IPS-20b (cell line): ENCODE measurements at regions not wholly inside any gene's neighbourhood (a gene's known extent, or its start where the extent isn't known, plus 50 kb on each side); places are given as distances from the start of the nearest gene placed in this dataset.
"Not testable (repeated sequence)": the region's sequence is repeated elsewhere in the genome, so short reads cannot be mapped to it uniquely, and the experiment has no call there.

Experiments
- H3K27ac ChIP-seq: one replicate; pipeline ENCODE4 v1.5.1; 2013; ENCODE audit warnings: low read length
- H3K27me3 ChIP-seq: 2 replicates; pipeline ENCODE4 v1.6.1; 2013; ENCODE audit warnings: mild to moderate bottlenecking, low read length, inconsistent platforms; ENCODE audit not compliant: insufficient read depth
- H3K36me3 ChIP-seq: 2 replicates; pipeline ENCODE4 v1.6.1; 2013; ENCODE audit warnings: low read depth, mild to moderate bottlenecking, inconsistent platforms, low read length, moderate library complexity; ENCODE audit not compliant: insufficient read depth
- H3K4me1 ChIP-seq: 2 replicates; pipeline ENCODE4 v1.6.1; 2013; ENCODE audit warnings: mild to moderate bottlenecking, control low read depth, inconsistent platforms, low read length, moderate library complexity; ENCODE audit not compliant: insufficient read depth
- H3K4me3 ChIP-seq: 2 replicates; pipeline ENCODE4 v1.5.1; 2013; ENCODE audit warnings: mild to moderate bottlenecking, low read length, inconsistent platforms
- H3K9ac ChIP-seq: 2 replicates; pipeline ENCODE4 v1.6.1; 2013; ENCODE audit warnings: low read depth, mild to moderate bottlenecking, inconsistent platforms, low read length, moderate library complexity
- H3K9me3 ChIP-seq: 2 replicates; pipeline ENCODE4 v1.6.1; 2013; ENCODE audit warnings: mild to moderate bottlenecking, low read depth, low read length, inconsistent platforms; ENCODE audit not compliant: insufficient read depth

DNA sequence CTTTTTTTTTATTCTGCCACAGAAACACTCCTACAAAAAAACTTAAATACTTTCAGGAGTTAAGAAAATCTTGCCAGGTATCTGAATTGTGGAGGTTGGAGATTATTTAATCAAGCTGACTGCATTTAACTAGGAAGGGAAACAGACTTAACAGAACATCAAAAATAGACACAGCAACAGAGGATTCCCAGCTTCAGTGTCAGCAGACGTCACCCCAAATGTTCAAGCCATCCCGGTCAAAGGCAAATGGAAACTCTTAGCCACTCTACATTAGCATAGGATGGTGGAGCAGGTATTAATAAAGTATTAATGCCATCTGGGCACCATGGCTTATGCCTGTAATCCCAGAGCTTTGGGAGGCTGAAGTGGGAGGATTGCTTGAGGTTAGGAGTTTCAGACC is 139.7 kb upstream of the SVIL start:
- Histone ChIP-seq H3K27me3 (no peaks in the 10 kb centered on the region), H3K9ac (no peak overlapping the region), H3K4me1 (no peaks in the 10 kb centered on the region), H3K36me3 (no peaks in the 10 kb centered on the region), H3K27ac (no peak overlapping the region), H3K4me3 (no peak overlapping the region), H3K9me3 (peaks cover 8% of the 10 kb centered on the region; the same call in 1 of the 2 replicates)

DNA sequence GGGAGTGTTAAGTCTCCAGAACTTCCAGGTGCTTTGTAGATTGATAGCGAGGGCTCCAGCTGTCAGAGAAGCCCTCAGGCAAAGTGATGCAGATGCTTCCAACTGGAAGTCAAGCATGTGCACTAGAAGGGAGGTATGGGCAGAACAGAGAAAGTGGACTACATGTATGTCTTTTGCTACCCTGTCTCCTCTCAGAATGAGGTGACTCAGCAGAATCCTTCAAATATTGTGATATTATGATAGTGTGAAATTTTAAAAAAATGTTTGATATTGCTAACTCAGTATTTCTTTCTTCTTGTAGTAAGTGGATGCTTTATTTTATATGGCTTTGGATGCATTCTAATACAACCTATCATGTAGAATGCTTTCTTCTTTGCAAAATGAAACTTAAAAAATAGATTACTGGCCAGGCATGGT is 138.9 kb upstream of the SVIL start:
- no peaks in the 10 kb centered on the region for H3K4me1 ChIP-seq
- no peak overlapping the region for H3K9ac ChIP-seq
- H3K4me3 ChIP-seq, result no peak overlapping the region
- no peak overlapping the region for H3K27ac ChIP-seq
- peaks cover 8% of the 10 kb centered on the region; the same call in 1 of the 2 replicates for H3K9me3 ChIP-seq
- H3K27me3 ChIP-seq, result no peaks in the 10 kb centered on the region
- no peaks in the 10 kb centered on the region for H3K36me3 ChIP-seq

DNA sequence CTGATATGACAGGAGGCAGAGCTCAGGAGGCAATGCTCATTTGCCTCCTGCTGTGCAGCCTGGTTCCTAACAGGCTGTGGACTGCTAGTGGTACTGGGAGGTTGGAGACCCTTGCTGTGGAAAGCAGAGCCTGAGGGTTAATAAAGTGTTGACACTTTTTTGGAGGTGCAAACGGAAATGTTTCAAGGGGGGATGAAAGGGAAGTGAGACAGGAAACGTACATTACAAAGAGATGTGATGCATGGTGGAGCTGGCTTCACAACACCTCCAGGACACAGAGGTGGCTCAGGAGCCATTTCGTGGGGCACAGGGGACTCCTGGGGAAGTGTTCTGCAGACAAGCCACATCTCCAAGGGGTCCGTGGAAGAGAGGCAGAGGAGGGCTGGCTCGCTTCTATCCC is 137.6 kb upstream of the SVIL start:
- Histone ChIP-seq H3K9me3 (peaks cover 8% of the 10 kb centered on the region; the same call in 1 of the 2 replicates), H3K4me3 (no peak overlapping the region)

DNA sequence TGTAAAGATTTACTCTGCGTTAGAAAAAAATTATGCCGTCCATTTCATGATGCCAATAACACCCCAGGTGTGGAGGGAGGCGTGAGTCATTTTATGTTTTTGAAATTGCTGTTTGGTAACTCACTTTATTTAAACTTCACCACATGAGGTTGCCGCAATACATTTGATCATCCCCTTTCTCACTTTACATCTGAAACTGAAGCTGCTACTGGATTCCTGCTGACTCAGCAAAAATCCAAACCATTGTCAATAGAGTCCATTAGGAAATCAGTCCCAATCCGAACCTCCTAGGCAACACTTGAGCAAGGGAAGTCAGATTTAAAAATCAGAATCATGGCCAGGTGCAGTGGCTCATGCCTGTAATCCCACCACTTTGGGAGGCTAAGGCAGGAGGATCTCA is 136.6 kb upstream of the SVIL start:
- Histone ChIP-seq H3K4me3 (no peak overlapping the region), H3K9me3 (peaks cover 8% of the 10 kb centered on the region; the same call in 1 of the 2 replicates), H3K9ac (no peak overlapping the region), H3K36me3 (no peaks in the 10 kb centered on the region), H3K27ac (no peak overlapping the region), H3K4me1 (no peaks in the 10 kb centered on the region), H3K27me3 (no peaks in the 10 kb centered on the region)

More for the DNA sequence above, 137.6 kb upstream of the SVIL start:
- no peaks in the 10 kb centered on the region for H3K27me3 ChIP-seq
- H3K36me3 ChIP-seq, result no peaks in the 10 kb centered on the region
- no peak overlapping the region for H3K27ac ChIP-seq
- no peak overlapping the region for H3K9ac ChIP-seq
- H3K4me1 ChIP-seq, result no peaks in the 10 kb centered on the region

DNA sequence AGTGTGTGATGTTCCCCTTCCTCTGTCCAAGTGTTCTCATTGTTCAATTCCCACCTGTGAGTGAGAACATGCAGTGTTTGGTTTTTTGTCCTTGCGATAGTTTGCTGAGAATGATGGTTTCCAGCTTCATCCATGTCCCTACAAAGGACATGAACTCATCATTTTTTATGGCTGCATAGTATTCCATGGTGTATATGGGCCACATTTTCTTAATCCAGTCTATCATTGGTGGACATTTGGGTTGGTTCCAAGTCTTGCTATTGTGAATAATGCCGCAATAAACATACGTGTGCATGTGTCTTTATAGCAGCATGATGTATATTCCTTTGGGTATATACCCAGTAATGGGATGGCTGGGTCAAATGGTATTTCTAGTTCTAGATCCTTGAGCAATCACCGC is 134.5 kb upstream of the SVIL start:
- H3K36me3 ChIP-seq, H3K9ac ChIP-seq, H3K4me1 ChIP-seq, H3K27me3 ChIP-seq, H3K9me3 ChIP-seq, H3K4me3 ChIP-seq, H3K27ac ChIP-seq: not testable (repeated sequence)

DNA sequence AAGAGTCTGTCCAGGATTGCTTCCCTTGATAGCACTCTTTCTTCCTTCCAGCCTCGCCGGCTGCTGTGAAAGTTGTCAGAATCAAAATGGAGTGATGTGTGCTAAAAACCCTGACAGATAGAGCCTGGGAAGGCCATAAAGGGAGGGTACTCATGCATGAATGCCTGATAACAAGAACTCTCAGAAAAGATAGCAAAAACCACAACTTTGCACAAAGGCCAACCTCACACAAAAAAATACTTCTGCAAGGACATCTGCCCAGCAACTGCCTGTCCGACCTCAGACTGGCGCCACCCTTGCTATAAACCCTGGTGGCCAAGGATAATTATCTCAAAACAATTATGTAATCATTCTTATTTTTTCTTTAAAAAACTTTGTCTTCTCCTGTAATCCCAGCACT is 133.2 kb upstream of the SVIL start:
- H3K4me1 ChIP-seq, result no peaks in the 10 kb centered on the region
- H3K27me3 ChIP-seq, result no peaks in the 10 kb centered on the region
- no peak overlapping the region for H3K4me3 ChIP-seq
- no peak overlapping the region for H3K9ac ChIP-seq
- no peak overlapping the region for H3K27ac ChIP-seq
- no peaks in the 10 kb centered on the region for H3K36me3 ChIP-seq
- peaks cover 8% of the 10 kb centered on the region; the same call in 1 of the 2 replicates for H3K9me3 ChIP-seq

DNA sequence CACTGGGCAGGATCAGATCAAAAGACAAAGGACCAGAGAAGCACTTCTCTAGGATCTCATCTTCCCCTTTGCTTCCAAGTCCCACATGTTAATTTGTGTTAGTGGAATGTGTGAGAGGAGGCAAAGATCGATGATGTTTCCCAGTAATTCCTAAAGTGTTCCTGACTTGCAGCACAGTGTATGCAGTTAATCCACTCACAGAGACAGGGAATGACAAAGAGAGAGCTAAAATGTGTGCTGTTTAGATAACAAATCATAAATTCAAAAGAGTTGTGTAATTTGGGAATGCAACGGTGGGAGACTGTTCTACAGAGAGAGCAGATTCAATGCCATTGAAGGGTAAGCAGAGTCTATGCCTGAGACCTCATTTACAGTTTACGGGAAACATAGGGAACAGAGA is 132.0 kb upstream of the SVIL start:
- H3K27ac ChIP-seq, result no peak overlapping the region
- H3K9me3 ChIP-seq, result peaks cover under 1% of the 10 kb centered on the region; the same call in 1 of the 2 replicates
- H3K36me3 ChIP-seq, result no peaks in the 10 kb centered on the region
- no peaks in the 10 kb centered on the region for H3K27me3 ChIP-seq
- H3K4me3 ChIP-seq, result no peak overlapping the region
- H3K9ac ChIP-seq, result no peak overlapping the region
- H3K4me1 ChIP-seq, result no peaks in the 10 kb centered on the region

DNA sequence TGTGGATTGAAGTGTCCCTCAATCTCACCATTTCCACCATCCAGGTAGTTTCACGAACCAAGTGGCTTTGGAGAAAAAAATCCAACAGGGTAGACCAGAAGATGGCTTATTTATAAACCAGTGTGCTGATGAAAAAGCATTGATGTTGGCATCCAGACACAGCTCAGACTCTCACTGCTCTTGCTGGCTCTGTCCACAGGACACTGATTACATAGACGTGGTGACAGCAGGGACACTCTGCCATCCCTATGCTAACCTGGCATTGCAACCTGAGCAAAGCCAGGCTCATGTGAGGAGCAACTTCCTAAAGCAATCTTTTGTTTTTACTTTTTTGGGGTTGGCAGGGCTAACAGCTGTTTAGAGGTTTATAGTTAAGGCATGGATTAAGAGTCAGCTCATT is 130.6 kb upstream of the SVIL start:
- H3K9ac ChIP-seq, result no peak overlapping the region
- no peak overlapping the region for H3K27ac ChIP-seq
- H3K4me3 ChIP-seq, result no peak overlapping the region
- no peaks in the 10 kb centered on the region for H3K9me3 ChIP-seq
- no peaks in the 10 kb centered on the region for H3K27me3 ChIP-seq
- no peaks in the 10 kb centered on the region for H3K36me3 ChIP-seq
- H3K4me1 ChIP-seq, result no peaks in the 10 kb centered on the region

DNA sequence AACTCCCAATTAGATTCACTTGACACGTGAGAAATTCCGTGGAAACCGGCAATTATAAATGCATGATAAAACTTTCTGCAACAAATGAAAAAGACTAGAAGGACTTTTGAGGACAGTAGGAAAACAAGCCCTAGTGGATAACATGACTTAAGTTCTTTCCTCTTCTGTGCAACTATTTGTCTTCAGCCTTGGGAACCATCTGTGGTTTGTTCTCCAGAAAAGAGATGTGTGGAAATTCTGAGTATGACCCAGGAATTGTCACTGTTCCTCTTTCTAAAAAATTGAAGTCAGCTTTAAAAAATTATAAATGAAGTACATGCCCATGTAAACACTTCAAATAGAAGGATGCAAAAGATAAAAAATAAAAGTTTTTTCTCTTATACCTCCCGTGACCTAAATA is 128.6 kb upstream of the SVIL start:
- Histone ChIP-seq H3K4me3 (no peak overlapping the region), H3K9me3 (no peaks in the 10 kb centered on the region), H3K4me1 (0 out of 2 replicates have a peak, but pooled peaks cover 3% of the 10 kb centered on the region), H3K36me3 (no peaks in the 10 kb centered on the region), H3K27me3 (no peaks in the 10 kb centered on the region), H3K9ac (no peak overlapping the region), H3K27ac (no peak overlapping the region)

DNA sequence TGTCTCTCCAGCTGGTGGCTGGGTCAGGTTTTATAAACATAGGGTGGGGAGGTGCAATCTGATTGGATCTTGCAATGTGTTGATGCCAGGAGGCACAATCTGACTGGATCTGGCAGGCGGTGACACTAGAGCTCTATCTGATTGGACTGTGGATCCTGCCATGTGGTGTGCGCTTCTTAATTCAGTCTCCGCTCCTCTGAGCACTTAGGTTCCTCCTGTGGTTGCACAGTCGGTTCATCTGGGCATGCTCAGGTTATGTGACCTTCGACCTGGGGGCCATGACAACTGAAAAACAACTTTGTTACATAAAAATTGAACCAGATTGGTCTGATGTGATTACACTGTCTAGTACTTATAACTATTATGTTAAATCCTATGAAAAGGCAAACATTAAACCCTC is 127.1 kb upstream of the SVIL start:
- H3K9me3 ChIP-seq, result no peaks in the 10 kb centered on the region
- H3K4me3 ChIP-seq, result no peak overlapping the region
- H3K4me1 ChIP-seq, result 0 out of 2 replicates have a peak, but pooled peaks cover 3% of the 10 kb centered on the region
- H3K9ac ChIP-seq, result no peak overlapping the region
- H3K27ac ChIP-seq, result no peak overlapping the region
- no peaks in the 10 kb centered on the region for H3K36me3 ChIP-seq
- no peaks in the 10 kb centered on the region for H3K27me3 ChIP-seq

DNA sequence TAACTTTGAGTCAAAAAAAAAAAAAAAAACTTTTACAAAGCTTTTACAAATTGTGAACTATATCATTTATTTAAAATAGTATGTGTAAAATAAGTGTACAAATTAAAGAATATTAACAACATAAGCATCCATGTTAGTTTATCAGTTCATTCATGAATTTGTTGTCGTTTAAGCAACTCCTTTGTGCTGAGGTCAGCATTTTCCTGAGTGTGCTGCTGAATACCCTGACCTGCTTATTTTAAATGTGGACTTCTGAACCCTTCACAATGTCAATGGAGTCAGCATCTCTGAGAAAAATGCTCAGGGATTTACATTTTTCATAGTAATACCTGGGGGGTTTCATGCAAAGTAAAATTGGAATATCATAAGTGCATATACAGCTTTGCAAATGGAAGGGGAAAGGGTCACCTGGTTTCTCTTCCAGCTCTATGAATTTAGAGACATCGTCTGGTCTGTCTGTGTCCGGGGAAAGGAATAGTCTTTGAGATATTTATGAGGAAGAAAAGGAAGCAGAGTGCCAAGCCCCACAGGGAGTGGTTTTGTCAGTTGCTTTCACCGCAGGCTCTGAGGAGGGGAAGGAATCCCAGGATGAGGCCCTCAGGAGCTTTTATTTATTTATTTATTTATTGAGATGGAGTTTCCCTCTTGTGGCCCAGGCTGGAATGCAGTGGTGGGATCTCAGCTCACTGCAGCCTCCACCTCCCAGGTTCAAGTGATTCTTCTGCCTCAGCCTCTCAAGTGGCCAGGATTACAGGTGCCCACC is 125.5 kb upstream of the SVIL start:
- no peak overlapping the region for H3K4me3 ChIP-seq
- no peak overlapping the region for H3K27ac ChIP-seq
- no peaks in the 10 kb centered on the region for H3K27me3 ChIP-seq
- H3K4me1 ChIP-seq, result peaks cover 9% of the 10 kb centered on the region; the same call in 1 of the 2 replicates
- no peak overlapping the region for H3K9ac ChIP-seq
- H3K9me3 ChIP-seq, result no peaks in the 10 kb centered on the region
- H3K36me3 ChIP-seq, result no peaks in the 10 kb centered on the region

DNA sequence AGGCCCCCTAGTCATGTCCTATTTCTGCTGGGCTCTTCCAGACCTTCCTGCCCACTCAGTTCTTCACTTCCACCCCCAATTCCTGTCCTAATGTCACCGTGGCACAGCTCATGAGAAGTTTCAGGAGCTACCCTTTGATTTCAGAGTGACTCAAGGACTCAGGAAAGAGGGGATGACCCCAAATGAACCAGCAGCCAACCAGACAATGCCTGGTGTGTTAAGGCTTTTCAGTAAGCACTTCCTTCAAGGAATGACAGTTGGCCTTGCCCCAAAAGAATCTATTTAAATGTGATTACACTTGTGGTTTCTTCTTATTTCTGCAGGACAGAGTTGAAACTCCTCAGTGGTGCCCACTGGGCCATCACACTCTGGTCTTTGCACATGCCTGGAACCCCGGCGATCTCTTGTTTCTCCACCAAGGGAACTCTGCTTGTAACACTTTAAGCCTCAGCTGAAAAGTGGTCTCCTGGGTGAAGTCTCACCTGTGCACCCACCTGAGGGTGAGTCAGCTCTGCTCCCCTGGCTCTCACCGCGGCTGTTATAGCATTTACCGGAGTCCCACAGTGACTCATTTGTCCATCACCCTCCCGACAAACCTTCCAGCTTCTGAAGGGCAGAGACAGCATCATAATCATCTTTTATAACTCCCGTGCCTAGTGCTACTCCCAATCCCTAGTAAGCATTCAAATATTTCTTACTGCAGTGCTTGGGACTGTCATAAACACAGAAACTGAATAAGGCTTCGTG is 123.0 kb upstream of the SVIL start:
- Histone ChIP-seq H3K27me3 (no peaks in the 10 kb centered on the region), H3K9me3 (no peaks in the 10 kb centered on the region), H3K9ac (no peak overlapping the region), H3K27ac (no peak overlapping the region), H3K36me3 (no peaks in the 10 kb centered on the region), H3K4me3 (no peak overlapping the region), H3K4me1 (peaks cover 11% of the 10 kb centered on the region; the same call in 1 of the 2 replicates)
